Large intestine (tissue), 3 donors: ENCODE measurements at regions not wholly inside any gene's neighbourhood (a gene's known extent, or its start where the extent isn't known, plus 50 kb on each side); places are given as distances from the start of the nearest gene placed in this dataset.

ENCODE experiments used
- DNase-seq, 2 donors: peaks; one replicate each; pipeline versions ENCODE4 v3.0.0 to v3.0.0-alpha.2; 2013
- H3K27ac ChIP-seq: one replicate; pipeline ENCODE4 v1.5.1; 2013; ENCODE audit warnings: low read length
- H3K27me3 ChIP-seq: 2 replicates; pipeline ENCODE4 v1.6.1; 2013; ENCODE audit warnings: low read length; ENCODE audit not compliant: control insufficient read depth, insufficient read depth
- H3K36me3 ChIP-seq: 2 replicates; pipeline ENCODE4 v1.6.1; 2013; ENCODE audit warnings: low read length; ENCODE audit not compliant: control insufficient read depth, insufficient read depth
- H3K4me1 ChIP-seq: one replicate; pipeline ENCODE4 v1.6.1; 2013; ENCODE audit warnings: low read length; ENCODE audit not compliant: control insufficient read depth, insufficient read depth
- H3K4me3 ChIP-seq: one replicate; pipeline ENCODE4 v1.5.1; 2013; ENCODE audit warnings: low read length
- H3K9me3 ChIP-seq: one replicate; pipeline ENCODE4 v1.6.1; 2013; ENCODE audit warnings: mild to moderate bottlenecking, low read depth, low read length, moderate library complexity; ENCODE audit not compliant: control insufficient read depth
- WGBS: methylation state at CpG from one replicate; pipeline ENCODE4 v1.1.5; 2013; ENCODE audit warnings: low lambda C conversion rate; ENCODE audit not compliant: insufficient coverage; 5-methylcytosine and 5-hydroxymethylcytosine counted together

- Histone ChIP-seq H3K4me3 (no peak overlapping the region), H3K4me1 (no peaks in the 10 kb centered on the region), H3K36me3 (no peaks in the 10 kb centered on the region), H3K27me3 (peaks cover 3% of the 10 kb centered on the region), H3K27ac (no peak overlapping the region), H3K9me3 (no peaks in the 10 kb centered on the region)
- no CpG with 5 or more reads among the region's 2 CpGs for WGBS
- DNase-seq, result no peak
Observed at GRCh38 chr10:113422371-113422770, 130.5 kb upstream of the HABP2 start.

GRCh38 chr10:113423981-113424721, 128.7 kb upstream of the HABP2 start:
- H3K27me3 ChIP-seq, result peaks cover 5% of the 10 kb centered on the region
- no peaks in the 10 kb centered on the region for H3K9me3 ChIP-seq
- no peaks in the 10 kb centered on the region for H3K4me1 ChIP-seq
- no peaks in the 10 kb centered on the region for H3K36me3 ChIP-seq
- WGBS, result 100% methylated on average over 4 of the region's 14 CpGs
- H3K4me3 ChIP-seq, result no peak overlapping the region
- no peak overlapping the region for H3K27ac ChIP-seq
- DNase-seq, result no peak

DNA sequence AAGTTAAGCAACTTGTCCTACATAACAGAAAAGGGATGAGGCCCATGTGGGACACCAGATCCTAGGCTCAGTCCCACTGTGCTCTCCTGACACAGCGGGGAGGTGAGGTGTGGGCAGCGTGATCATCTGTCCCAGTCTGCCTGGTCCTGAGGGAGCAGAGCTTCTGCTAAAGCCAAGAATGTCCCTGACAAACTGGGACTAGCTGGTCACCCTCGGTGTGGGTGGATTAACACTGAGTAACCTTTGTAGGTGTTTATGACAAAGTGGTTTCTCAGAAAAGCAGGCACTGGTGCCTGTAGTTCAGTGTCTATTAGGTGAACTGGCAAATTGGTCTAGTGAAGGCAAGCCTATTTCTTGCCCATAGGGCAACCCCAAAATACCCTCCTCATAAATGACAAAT, 127.8 kb upstream of the HABP2 start:
- Histone ChIP-seq H3K36me3 (no peaks in the 10 kb centered on the region), H3K27ac (no peak overlapping the region), H3K4me3 (no peak overlapping the region), H3K27me3 (peaks cover 5% of the 10 kb centered on the region), H3K4me1 (no peaks in the 10 kb centered on the region), H3K9me3 (no peaks in the 10 kb centered on the region)
- DNase-seq, result no peak
- no CpG with 5 or more reads among the region's 3 CpGs for WGBS

GRCh38 chr10:113425541-113425951, 127.3 kb upstream of the HABP2 start:
- Histone ChIP-seq H3K4me3 (no peak overlapping the region), H3K27ac (no peak overlapping the region), H3K4me1 (no peaks in the 10 kb centered on the region), H3K36me3 (no peaks in the 10 kb centered on the region), H3K27me3 (peaks cover 6% of the 10 kb centered on the region), H3K9me3 (no peaks in the 10 kb centered on the region)
- DNase-seq, result peak; percentile 14 to 37
- no CpG with 5 or more reads among the region's 7 CpGs for WGBS

- peaks cover 9% of the 10 kb centered on the region for H3K27me3 ChIP-seq
- H3K4me1 ChIP-seq, result no peaks in the 10 kb centered on the region
- no peak overlapping the region for H3K27ac ChIP-seq
- H3K36me3 ChIP-seq, result no peaks in the 10 kb centered on the region
- no peak overlapping the region for H3K4me3 ChIP-seq
- no CpG with 5 or more reads among the region's 8 CpGs for WGBS
- H3K9me3 ChIP-seq, result no peaks in the 10 kb centered on the region
- no peak for DNase-seq
Observed at GRCh38 chr10:113426181-113426877, 126.5 kb upstream of the HABP2 start.

GRCh38 chr10:113427236-113427735, 125.6 kb upstream of the HABP2 start:
- H3K4me3 ChIP-seq, result no peak overlapping the region
- no peak overlapping the region for H3K27ac ChIP-seq
- no peaks in the 10 kb centered on the region for H3K4me1 ChIP-seq
- peaks cover 9% of the 10 kb centered on the region for H3K27me3 ChIP-seq
- no peaks in the 10 kb centered on the region for H3K36me3 ChIP-seq
- no peak for DNase-seq
- WGBS, result no CpG with 5 or more reads among the region's 4 CpGs
- no peaks in the 10 kb centered on the region for H3K9me3 ChIP-seq

DNA sequence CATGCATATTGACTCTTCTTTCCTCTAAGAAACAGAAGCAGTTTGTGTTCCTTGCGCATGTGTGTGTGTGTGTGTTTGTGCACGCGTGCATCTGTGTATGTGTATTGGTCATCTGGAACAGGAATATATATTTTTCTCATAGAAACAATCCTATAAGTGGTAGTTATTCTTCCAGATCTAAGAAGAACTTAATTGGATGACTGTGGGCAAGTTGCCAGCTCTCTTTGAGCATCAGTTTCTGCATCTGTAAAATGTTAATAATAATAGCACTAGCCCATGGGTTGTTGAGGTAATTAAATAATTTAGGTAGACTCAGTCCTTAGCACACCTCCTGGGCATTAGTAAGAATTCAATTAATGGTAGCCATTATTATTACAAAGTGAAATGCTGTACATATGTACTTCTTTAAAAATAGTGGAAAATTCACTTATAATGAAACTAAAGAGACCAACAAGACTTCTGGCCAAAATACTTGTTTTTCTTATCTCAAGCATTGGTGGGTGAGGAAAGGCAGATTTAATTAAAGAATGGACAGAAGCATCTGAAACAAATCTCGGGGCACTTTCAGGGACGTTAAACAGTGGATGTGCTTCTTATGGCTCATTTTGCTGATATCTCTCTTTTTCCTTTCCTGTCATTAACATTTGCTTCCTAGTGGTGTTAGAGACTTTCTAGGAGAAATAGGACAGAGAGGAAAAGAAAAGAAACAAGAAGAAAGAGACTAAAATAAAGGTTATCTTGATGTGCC, 124.9 kb upstream of the HABP2 start:
- H3K4me3 ChIP-seq, result no peak overlapping the region
- no peak for DNase-seq
- H3K9me3 ChIP-seq, result no peaks in the 10 kb centered on the region
- H3K4me1 ChIP-seq, result no peaks in the 10 kb centered on the region
- H3K36me3 ChIP-seq, result no peaks in the 10 kb centered on the region
- no peak overlapping the region for H3K27ac ChIP-seq
- 67% methylated on average over 2 of the region's 5 CpGs for WGBS
- H3K27me3 ChIP-seq, result peaks cover 9% of the 10 kb centered on the region

- Histone ChIP-seq H3K27me3 (peaks cover 6% of the 10 kb centered on the region), H3K4me3 (no peak overlapping the region), H3K36me3 (no peaks in the 10 kb centered on the region), H3K9me3 (no peaks in the 10 kb centered on the region), H3K4me1 (no peaks in the 10 kb centered on the region), H3K27ac (no peak overlapping the region)
- WGBS, result 83% methylated on average over 1 of the region's 6 CpGs
- no peak for DNase-seq
Observed at GRCh38 chr10:113430634-113431397, 122.0 kb upstream of the HABP2 start.

GRCh38 chr10:113431398-113432160, 121.3 kb upstream of the HABP2 start:
- DNase-seq, result no peak
- Histone ChIP-seq H3K27me3 (peaks cover 6% of the 10 kb centered on the region), H3K9me3 (no peaks in the 10 kb centered on the region), H3K4me3 (no peak overlapping the region), H3K4me1 (no peaks in the 10 kb centered on the region), H3K27ac (no peak overlapping the region), H3K36me3 (no peaks in the 10 kb centered on the region)
- no CpG with 5 or more reads among the region's 16 CpGs for WGBS
